ENCODE measurements at regions not wholly inside any gene's neighbourhood (a gene's known extent, or its start where the extent isn't known, plus 50 kb on each side); places are given as distances from the start of the nearest gene placed in this dataset.

- TF ChIP-seq CTCF (optimal IDR thresholded peaks at IDR 0.05 in 1 of 3, IDR thresholded peaks at IDR 0.05 in 1 of 3, conservative IDR thresholded peaks at IDR 0.05 in 1 of 3; ENCODE audit: extremely low read depth in 1 of 3, insufficient read depth in 2 of 3, low read length in 3 of 3) (no peak), EZH2 (IDR thresholded peaks at IDR 0.05; ENCODE audit: low read length) (no peak)
Measured at GRCh38 chr4:62513306-62513705, 1313.2 kb downstream of the ADGRL3 start.

All from keratinocyte (primary cell).